Panc1 (cell line): ENCODE measurements at regions not wholly inside any gene's neighbourhood (a gene's known extent, or its start where the extent isn't known, plus 50 kb on each side); places are given as distances from the start of the nearest gene placed in this dataset.

ENCODE experiments used
- ATAC-seq: fragments of 200-7000 bp; cut with Tn5 transposase; 2 replicates; pipeline ENCODE4 v1.9.1; 2020; ENCODE audit warnings: mild to moderate bottlenecking, moderate library complexity
- BruUV-seq: library from RNA; stranded (reverse); fragments of 400-500 nt; replicated peaks from 2 replicates; lab custom pipeline; 2021; lab: Mats Ljungman, UMichigan
- CTCF ChIA-PET: fragments of 300-600 bp; sonication (Branson Sonifier 250); formaldehyde crosslinking; loops from one replicate; lab custom pipeline; 2022; ENCODE audit warnings: antibody characterized with exemption; lab: Charles Lee
- POLR2A ChIA-PET: fragments of 300-600 bp; sonication (Branson Sonifier 250); formaldehyde crosslinking; loops from one replicate; lab custom pipeline; 2022; ENCODE audit warnings: antibody characterized with exemption; lab: Charles Lee
- DNase-seq: peaks from one replicate; pipeline ENCODE4 v3.0.0-alpha.2; 2010; ENCODE audit warnings: low read depth, low spot score
- H3K27ac ChIP-seq: 2 replicates; pipeline ENCODE4 v1.5.1; 2011; ENCODE audit warnings: mild to moderate bottlenecking, low read length, inconsistent platforms
- H3K27me3 ChIP-seq: fragments of 200-500 bp; sonication (Bioruptor generic); 2 replicates; pipeline ENCODE4 v1.6.0; 2014; ENCODE audit warnings: low read length, inconsistent platforms; ENCODE audit not compliant: control insufficient read depth, insufficient read depth
- H3K36me3 ChIP-seq: fragments of 200-500 bp; sonication (Bioruptor generic); 2 replicates; pipeline ENCODE4 v1.5.1; 2014; ENCODE audit warnings: inconsistent platforms, mild to moderate bottlenecking, low read length, moderate library complexity; ENCODE audit not compliant: control insufficient read depth, insufficient read depth
- H3K4me1 ChIP-seq: 2 replicates; pipeline ENCODE4 v1.5.1; 2011; ENCODE audit warnings: inconsistent platforms, mild to moderate bottlenecking, low read length, moderate library complexity; ENCODE audit not compliant: control insufficient read depth, insufficient read depth
- H3K4me3 ChIP-seq, 2 experiments: 2 replicates each; pipeline ENCODE4 v1.5.1; 2011 to 2012; ENCODE audit warnings: low read depth in 2 of 2, low read length in 2 of 2, mild to moderate bottlenecking in 2 of 2, inconsistent platforms in 1 of 2, moderate library complexity in 1 of 2
- H3K9me3 ChIP-seq: fragments of 200-500 bp; sonication (Bioruptor generic); 2 replicates; pipeline ENCODE4 v1.5.1; 2014; ENCODE audit warnings: low read depth, mild to moderate bottlenecking, inconsistent platforms, low read length, moderate library complexity; ENCODE audit not compliant: control insufficient read depth, insufficient read depth
- CTCF ChIP-seq: fragments of 450-650 bp; IDR thresholded peaks from 2 replicates; pipeline ENCODE4 v1.5.1; 2017; ENCODE audit warnings: mild to moderate bottlenecking
- POLR2AphosphoS5 ChIP-seq: IDR thresholded peaks from 2 replicates; pipeline ENCODE4 v1.6.1; 2012; ENCODE audit warnings: mild to moderate bottlenecking, low read depth, low read length, moderate library complexity
- REST ChIP-seq, 2 experiments: IDR thresholded peaks; 2 replicates each; pipeline ENCODE4 v1.6.1; 2011 to 2012; ENCODE audit warnings: low read depth in 2 of 2, control low read depth in 1 of 2, low read length in 1 of 2, mild to moderate bottlenecking in 1 of 2, moderate library complexity in 1 of 2; ENCODE audit not compliant: insufficient read depth in 1 of 2
- SIN3A ChIP-seq: IDR thresholded peaks from 2 replicates; pipeline ENCODE4 v1.6.1; 2012; ENCODE audit warnings: low read depth, mild to moderate bottlenecking, low read length, moderate library complexity, borderline replicate concordance; ENCODE audit not compliant: insufficient read depth
- TCF7L2 ChIP-seq: IDR thresholded peaks from 2 replicates; pipeline ENCODE4 v1.6.1; 2011; ENCODE audit warnings: mild to moderate bottlenecking, low read depth, low read length, inconsistent platforms
- in situ Hi-C: cut with HindIII; loops from 2 replicates; pipeline ENCODE4 v1.10.0; 2016; ENCODE audit warnings: low sequenced_read_pairs, low pct_unique_long_range_greater_than_20kb
- intact Hi-C: fragments of 100-400 bp; cut with micrococcal nuclease; formaldehyde crosslinking; loops from one replicate; pipeline ENCODE4 v1.10.0; 2022; ENCODE audit not compliant: unreplicated experiment

DNA sequence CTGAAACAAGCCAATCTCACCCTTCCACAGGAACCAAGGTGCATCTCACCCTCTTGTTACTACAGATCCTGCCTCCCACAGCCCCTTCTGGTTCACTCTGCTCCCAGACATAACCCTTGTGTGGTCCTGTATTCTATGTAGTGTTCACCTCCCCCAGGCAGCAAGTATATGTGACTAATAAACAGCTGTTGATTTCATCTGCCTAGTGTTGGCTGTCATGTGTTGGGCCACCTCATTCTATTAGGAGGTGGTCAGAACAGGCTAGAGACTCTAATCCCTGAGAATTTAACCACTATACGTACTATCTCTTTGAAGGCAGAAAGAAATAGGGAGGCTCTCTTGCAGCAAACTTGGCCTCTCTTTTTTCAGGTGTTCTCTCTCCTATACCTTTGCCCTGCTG lies 134.3 kb upstream of the RPL34 start:
- DNase-seq (no peak), ATAC-seq (no peak)
- no peaks in the 10 kb centered on the region for H3K27me3 ChIP-seq
- BruUV-seq, result no TSS peak
- ChIA-PET CTCF (no interaction called here), POLR2A (no interaction called here)
- no peak overlapping the region for H3K27ac ChIP-seq
- no peaks in the 10 kb centered on the region for H3K4me1 ChIP-seq
- TF ChIP-seq REST (IDR thresholded peaks at IDR 0.05; ENCODE audit: insufficient read depth in 1 of 2, low read depth in 2 of 2, low read length in 1 of 2), result no peak
- TF ChIP-seq TCF7L2, result no peak
- no peak for TF ChIP-seq SIN3A
- no peak for TF ChIP-seq POLR2AphosphoS5
- TF ChIP-seq CTCF, result no peak
- H3K4me3 ChIP-seq, result no peak overlapping the region
- in situ Hi-C loops (no loop called here), intact Hi-C loops (no loop called here)
- H3K9me3 ChIP-seq, result no peaks in the 10 kb centered on the region
- H3K36me3 ChIP-seq, result no peaks in the 10 kb centered on the region

DNA sequence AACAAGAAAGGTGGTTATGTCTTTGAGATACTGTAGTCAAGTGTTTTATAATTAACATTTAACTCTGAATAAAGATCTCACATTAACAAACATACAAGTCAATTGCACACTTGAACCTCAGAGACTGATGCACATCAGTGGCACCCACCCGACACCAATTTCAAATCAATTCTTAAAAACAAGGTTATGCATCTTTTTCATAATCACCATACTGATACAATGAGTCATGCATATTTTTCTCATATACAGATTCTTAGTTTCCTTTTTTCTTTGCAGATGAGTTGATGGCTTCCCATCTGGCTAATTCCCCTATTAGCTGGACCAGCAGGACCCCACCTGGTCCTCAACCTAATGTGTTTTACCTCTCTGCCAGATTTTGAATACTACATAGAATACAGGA lies 136.2 kb upstream of the RPL34 start:
- intact Hi-C loops, result no loop called here
- ChIA-PET POLR2A (no interaction called here), CTCF (no interaction called here)
- no peak overlapping the region for H3K4me3 ChIP-seq
- H3K36me3 ChIP-seq, result no peaks in the 10 kb centered on the region
- ATAC-seq, result no peak
- DNase-seq, result no peak
- H3K27me3 ChIP-seq, result no peaks in the 10 kb centered on the region
- no peaks in the 10 kb centered on the region for H3K4me1 ChIP-seq
- no peaks in the 10 kb centered on the region for H3K9me3 ChIP-seq
- in situ Hi-C loops, result no loop called here
- no TSS peak for BruUV-seq
- TF ChIP-seq SIN3A, result no peak
- no peak for TF ChIP-seq POLR2AphosphoS5
- no peak for TF ChIP-seq REST (IDR thresholded peaks at IDR 0.05; ENCODE audit: insufficient read depth in 1 of 2, low read depth in 2 of 2, low read length in 1 of 2)
- no peak for TF ChIP-seq CTCF
- no peak for TF ChIP-seq TCF7L2
- H3K27ac ChIP-seq, result no peak overlapping the region
